ENCODE measurements at regions not wholly inside any gene's neighbourhood (a gene's known extent, or its start where the extent isn't known, plus 50 kb on each side); places are given as distances from the start of the nearest gene placed in this dataset.

DNA sequence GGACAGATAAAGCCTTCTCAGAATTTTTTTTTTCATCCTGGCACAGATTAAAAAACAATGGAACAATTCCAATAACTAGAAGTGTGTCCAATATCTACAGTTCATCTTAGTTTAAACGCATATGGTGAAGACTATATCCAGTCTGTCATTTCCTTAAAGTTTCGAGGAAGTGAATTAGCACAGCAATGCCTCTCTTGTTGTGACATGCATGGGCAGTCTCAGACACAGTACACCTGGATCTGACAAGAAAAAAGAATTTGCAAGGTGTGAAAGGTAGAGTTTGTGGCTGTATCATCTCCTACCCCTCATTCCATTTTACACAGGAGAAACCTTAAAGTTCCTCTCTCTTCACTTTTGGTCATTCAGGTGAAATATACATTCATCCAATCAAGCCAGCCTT lies 100.6 kb upstream of the ADAMTS19 start:
- no peak overlapping the region for H3K9ac ChIP-seq (ENCODE audit: insufficient read depth, low read depth, low read length)
- ATAC-seq, result no peak
- no peaks in the 10 kb centered on the region for H3K79me2 ChIP-seq (ENCODE audit: insufficient read depth, low read length)
- DNase-seq (ENCODE audit: low spot score), result no peak
- H3K4me1 ChIP-seq (ENCODE audit: insufficient read depth, low read length), result no peaks in the 10 kb centered on the region
- intact Hi-C loops (cut with micrococcal nuclease; ENCODE audit: unreplicated experiment), result no loop called here
- no peak overlapping the region for H3K4me2 ChIP-seq (ENCODE audit: low read depth, low read length)
- TF ChIP-seq ZNF512 (CRISPR knock-in tag; IDR thresholded peaks at IDR 0.05) (no peak), TBL1XR1 (IDR thresholded peaks at IDR 0.05; ENCODE audit: borderline replicate concordance, low read length, partially characterized antibody) (no peak), ZNF543 (CRISPR knock-in tag; IDR thresholded peaks at IDR 0.05) (no peak), ZNF556 (CRISPR knock-in tag; IDR thresholded peaks at IDR 0.05; ENCODE audit: borderline replicate concordance) (no peak), ETV6 (CRISPR knock-in tag; conservative IDR thresholded peaks at IDR 0.05) (no peak), RFXANK (CRISPR knock-in tag; IDR thresholded peaks at IDR 0.05) (no peak), HOXD1 (CRISPR knock-in tag; IDR thresholded peaks at IDR 0.05) (no peak), RCOR2 (CRISPR knock-in tag; IDR thresholded peaks at IDR 0.05) (no peak), MXD4 (CRISPR knock-in tag; IDR thresholded peaks at IDR 0.05) (no peak), LRRFIP1 (CRISPR knock-in tag; conservative IDR thresholded peaks at IDR 0.05) (no peak), HINFP (CRISPR knock-in tag; IDR thresholded peaks at IDR 0.05; ENCODE audit: low read depth) (no peak), ZNF576 (CRISPR knock-in tag; IDR thresholded peaks at IDR 0.05) (no peak), ZSCAN31 (CRISPR knock-in tag; IDR thresholded peaks at IDR 0.05; ENCODE audit: low read depth) (no peak), JUND (CRISPR knock-in tag; IDR thresholded peaks at IDR 0.05) (no peak), MTF2 (CRISPR knock-in tag; IDR thresholded peaks at IDR 0.05; ENCODE audit: borderline replicate concordance) (no peak), ZNF598 (CRISPR knock-in tag; IDR thresholded peaks at IDR 0.05; ENCODE audit: borderline replicate concordance) (no peak), ARNTL (CRISPR knock-in tag; IDR thresholded peaks at IDR 0.05) (no peak), HOXA7 (CRISPR knock-in tag; IDR thresholded peaks at IDR 0.05) (no peak), ZNF670 (CRISPR knock-in tag; IDR thresholded peaks at IDR 0.05; ENCODE audit: borderline replicate concordance) (no peak)
- TF ChIP-seq, protein P1, sequence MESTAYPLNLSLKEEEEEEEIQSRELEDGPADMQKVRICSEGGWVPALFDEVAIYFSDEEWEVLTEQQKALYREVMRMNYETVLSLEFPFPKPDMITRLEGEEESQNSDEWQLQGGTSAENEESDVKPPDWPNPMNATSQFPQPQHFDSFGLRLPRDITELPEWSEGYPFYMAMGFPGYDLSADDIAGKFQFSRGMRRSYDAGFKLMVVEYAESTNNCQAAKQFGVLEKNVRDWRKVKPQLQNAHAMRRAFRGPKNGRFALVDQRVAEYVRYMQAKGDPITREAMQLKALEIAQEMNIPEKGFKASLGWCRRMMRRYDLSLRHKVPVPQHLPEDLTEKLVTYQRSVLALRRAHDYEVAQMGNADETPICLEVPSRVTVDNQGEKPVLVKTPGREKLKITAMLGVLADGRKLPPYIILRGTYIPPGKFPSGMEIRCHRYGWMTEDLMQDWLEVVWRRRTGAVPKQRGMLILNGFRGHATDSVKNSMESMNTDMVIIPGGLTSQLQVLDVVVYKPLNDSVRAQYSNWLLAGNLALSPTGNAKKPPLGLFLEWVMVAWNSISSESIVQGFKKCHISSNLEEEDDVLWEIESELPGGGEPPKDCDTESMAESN (CRISPR knock-in tag; conservative IDR thresholded peaks at IDR 0.05), result no peak
- H3K9me3 ChIP-seq (ENCODE audit: low read length), result peaks cover 8% of the 10 kb centered on the region; the same call in 1 of the 2 replicates
- no peaks in the 10 kb centered on the region for H3K27me3 ChIP-seq (ENCODE audit: control insufficient read depth in 1 of 2, insufficient read depth in 2 of 2, low read length in 2 of 2)
- no peak overlapping the region for H3K4me3 ChIP-seq (replicated peaks in 1 of 3; ENCODE audit: insufficient read depth in 1 of 3, low read depth in 2 of 3, low read length in 3 of 3)
- ChIA-PET POLR2A (no interaction called here), CTCF (ENCODE audit: low intra/inter-chr PET ratio, low total read pairs) (no interaction called here)
- BruUV-seq (replicated peaks), result no TSS peak
- H2AFZ ChIP-seq (ENCODE audit: low read length), result no peak overlapping the region
- in situ Hi-C loops (cut with HindIII; ENCODE audit: extremely low pct_ligation_motif_present, low pct_unique_long_range_greater_than_20kb), result no loop called here
- FAIRE-seq, result no peak
- no peak overlapping the region for H3K27ac ChIP-seq (ENCODE audit: extremely low read length, insufficient read depth, low read length)
- H4K20me1 ChIP-seq (ENCODE audit: insufficient read depth, low read length), result no peaks in the 10 kb centered on the region
- WGBS (ENCODE audit: low lambda C conversion rate), result 10% methylated on average over 2 of the region's 2 CpGs
- H3K36me3 ChIP-seq (replicated peaks in 1 of 2; ENCODE audit: control insufficient read depth in 1 of 2, insufficient read depth in 2 of 2, low read length in 2 of 2), result no peaks in the 10 kb centered on the region

Data from HepG2 (cell line).